B cell (primary cell): ENCODE measurements at regions not wholly inside any gene's neighbourhood (a gene's known extent, or its start where the extent isn't known, plus 50 kb on each side); places are given as distances from the start of the nearest gene placed in this dataset.

ENCODE experiments used
- ATAC-seq: fragments of 200-7000 bp; cut with Tn5 transposase; one replicate; pipeline ENCODE4 v1.10.0; 2021; ENCODE audit warnings: low read depth, mild to moderate bottlenecking, moderate number of reproducible peaks, moderate library complexity
- CTCF ChIA-PET: fragments of 350-600 bp; sonication (Branson Sonifier 250); formaldehyde crosslinking; loops from one replicate; lab custom pipeline; 2021; ENCODE audit warnings: antibody characterized with exemption, inconsistent platforms; lab: Charles Lee
- POLR2A ChIA-PET: fragments of 350-600 bp; sonication (Branson Sonifier 250); formaldehyde crosslinking; loops from one replicate; lab custom pipeline; 2021; ENCODE audit warnings: antibody characterized with exemption; lab: Charles Lee
- DNase-seq: peaks from one replicate; pipeline ENCODE4 v3.0.0; 2013
- H2AFZ ChIP-seq: 2 replicates; pipeline ENCODE4 v1.6.1; 2012; ENCODE audit warnings: mild to moderate bottlenecking, low read depth, low read length; ENCODE audit not compliant: insufficient read depth, poor library complexity, severe bottlenecking
- H3K27ac ChIP-seq, 2 donors: 1 replicate in 1 of 2; 2 replicates in 1 of 2; pipeline ENCODE4 v1.5.1; 2012 to 2013; ENCODE audit warnings: low read length in 2 of 2, mild to moderate bottlenecking in 2 of 2, moderate library complexity in 1 of 2
- H3K27me3 ChIP-seq, 4 experiments: fragments of 200-600 bp in 1 of 4; sonication (generic) in 1 of 4; replicated peaks in 1 of 4; 1 replicate in 2 of 4; 2 replicates in 2 of 4; pipeline versions ENCODE4 v1.6.1 to v1.7.0; 2013 to 2016; ENCODE audit warnings: low read length in 3 of 4, mild to moderate bottlenecking in 2 of 4, mixed read lengths in 1 of 4, moderate library complexity in 1 of 4; ENCODE audit not compliant: insufficient read depth in 4 of 4, control insufficient read depth in 3 of 4; ENCODE audit errors: control extremely low read depth in 1 of 4
- H3K36me3 ChIP-seq, 2 experiments: replicated peaks in 1 of 2; 1 replicate in 1 of 2; 2 replicates in 1 of 2; pipeline versions ENCODE4 v1.6.1 to v1.7.1; 2013; ENCODE audit warnings: low read length in 1 of 2; ENCODE audit not compliant: insufficient read depth in 2 of 2, control insufficient read depth in 1 of 2; ENCODE audit errors: control extremely low read depth in 1 of 2, extremely low read depth in 1 of 2
- H3K4me1 ChIP-seq, 2 donors: fragments of 200-600 bp in 1 of 2; sonication (generic) in 1 of 2; 1 replicate in 1 of 2; 2 replicates in 1 of 2; pipeline versions ENCODE4 v1.5.1 to v1.6.1; 2013 to 2017; ENCODE audit warnings: low read length in 2 of 2; ENCODE audit not compliant: control insufficient read depth in 2 of 2, insufficient read depth in 2 of 2
- H3K4me2 ChIP-seq: replicated peaks from 2 replicates; pipeline ENCODE3; 2012; ENCODE audit warnings: mild to moderate bottlenecking, low read depth, low read length; ENCODE audit not compliant: poor library complexity, severe bottlenecking
- H3K4me3 ChIP-seq, 5 experiments: fragments of 200-600 bp in 1 of 5; sonication (generic) in 1 of 5; 1 replicate in 3 of 5; 2 replicates in 2 of 5; pipeline versions ENCODE4 v1.5.1 to v1.7.0; 2011 to 2016; ENCODE audit warnings: low read length in 4 of 5, mild to moderate bottlenecking in 4 of 5, low read depth in 2 of 5, control low read depth in 1 of 5, moderate library complexity in 1 of 5; ENCODE audit not compliant: insufficient read depth in 1 of 5; ENCODE audit errors: control extremely low read depth in 1 of 5, extremely low read depth in 1 of 5
- H3K79me2 ChIP-seq: fragments of 200-600 bp; sonication (generic); one replicate; pipeline ENCODE4 v1.6.0; 2016; ENCODE audit warnings: low read length; ENCODE audit not compliant: control insufficient read depth, insufficient read depth
- H3K9ac ChIP-seq: fragments of 200-600 bp; sonication (generic); 2 replicates; pipeline ENCODE4 v1.6.1; 2017; ENCODE audit warnings: mild to moderate bottlenecking, low read length, moderate library complexity
- H3K9me3 ChIP-seq, 3 donors: one replicate each; pipeline versions ENCODE4 v1.6.1 to v1.7.1; 2013; ENCODE audit warnings: low read length in 2 of 3; ENCODE audit not compliant: control insufficient read depth in 2 of 3, insufficient read depth in 1 of 3; ENCODE audit errors: control extremely low read depth in 1 of 3
- H4K20me1 ChIP-seq: 2 replicates; pipeline ENCODE4 v1.6.0; 2012; ENCODE audit warnings: mild to moderate bottlenecking, low read length; ENCODE audit not compliant: insufficient read depth, control insufficient read depth, poor library complexity, severe bottlenecking
- H3K27ac Mint-ChIP-seq: one replicate; pipeline ENCODE4 v1.8.0; 2021; ENCODE audit warnings: mixed read lengths
- H3K27me3 Mint-ChIP-seq: one replicate; pipeline ENCODE4 v1.8.0; 2021; ENCODE audit warnings: mixed read lengths
- H3K4me1 Mint-ChIP-seq: one replicate; pipeline ENCODE4 v1.8.0; 2021; ENCODE audit warnings: mixed read lengths
- H3K4me3 Mint-ChIP-seq: one replicate; pipeline ENCODE4 v1.8.0; 2021; ENCODE audit warnings: mixed read lengths
- H3K9me3 Mint-ChIP-seq: one replicate; pipeline ENCODE4 v1.8.0; 2022; ENCODE audit warnings: mixed read lengths; ENCODE audit not compliant: insufficient read depth
- EZH2 ChIP-seq: IDR thresholded peaks from 2 replicates; pipeline ENCODE4 v1.6.1; 2012; ENCODE audit warnings: borderline replicate concordance, low read depth, mild to moderate bottlenecking, moderate library complexity, low read length; ENCODE audit not compliant: insufficient read depth, poor library complexity, severe bottlenecking
- WGBS: methylation state at CpG from one replicate; pipeline ENCODE4 v1.1.5; 2013; ENCODE audit warnings: missing lambda C conversion rate; ENCODE audit not compliant: insufficient coverage; 5-methylcytosine and 5-hydroxymethylcytosine counted together
- intact Hi-C: fragments of 100-400 bp; cut with micrococcal nuclease; formaldehyde crosslinking; loops from one replicate; pipeline ENCODE4 v1.10.0; 2022
- TF ChIP-seq, protein P1 (sequence below): fragments of 200-600 bp; IDR thresholded peaks from one replicate; pipeline ENCODE4 v1.8.0; 2022; ENCODE audit warnings: antibody characterized with exemption, mild to moderate bottlenecking

DNA sequence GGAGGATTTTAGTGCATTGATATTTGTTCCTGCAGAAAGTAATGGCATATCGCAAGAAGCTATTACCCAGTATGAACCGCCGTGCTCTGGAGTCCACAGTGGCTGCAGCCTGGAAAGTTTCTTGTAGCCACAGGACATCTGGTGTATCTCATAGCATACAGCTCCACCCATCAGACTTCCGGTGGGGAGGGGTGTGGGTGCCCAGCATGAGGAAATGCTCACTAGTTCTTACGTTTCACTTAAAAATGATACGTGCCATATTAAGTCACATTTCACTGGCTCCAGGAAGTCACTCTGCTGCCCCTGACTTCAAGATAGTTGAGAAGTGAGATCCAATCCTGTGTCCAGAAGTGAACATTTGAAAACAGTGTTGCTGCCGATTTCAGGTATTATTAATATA is 990.4 kb downstream of the GBE1 start:
- H3K79me2 ChIP-seq, result no peaks in the 10 kb centered on the region
- ChIA-PET CTCF (no interaction called here), POLR2A (no interaction called here)
- H3K27ac ChIP-seq, result no peak overlapping the region
- TF ChIP-seq, protein P1, sequence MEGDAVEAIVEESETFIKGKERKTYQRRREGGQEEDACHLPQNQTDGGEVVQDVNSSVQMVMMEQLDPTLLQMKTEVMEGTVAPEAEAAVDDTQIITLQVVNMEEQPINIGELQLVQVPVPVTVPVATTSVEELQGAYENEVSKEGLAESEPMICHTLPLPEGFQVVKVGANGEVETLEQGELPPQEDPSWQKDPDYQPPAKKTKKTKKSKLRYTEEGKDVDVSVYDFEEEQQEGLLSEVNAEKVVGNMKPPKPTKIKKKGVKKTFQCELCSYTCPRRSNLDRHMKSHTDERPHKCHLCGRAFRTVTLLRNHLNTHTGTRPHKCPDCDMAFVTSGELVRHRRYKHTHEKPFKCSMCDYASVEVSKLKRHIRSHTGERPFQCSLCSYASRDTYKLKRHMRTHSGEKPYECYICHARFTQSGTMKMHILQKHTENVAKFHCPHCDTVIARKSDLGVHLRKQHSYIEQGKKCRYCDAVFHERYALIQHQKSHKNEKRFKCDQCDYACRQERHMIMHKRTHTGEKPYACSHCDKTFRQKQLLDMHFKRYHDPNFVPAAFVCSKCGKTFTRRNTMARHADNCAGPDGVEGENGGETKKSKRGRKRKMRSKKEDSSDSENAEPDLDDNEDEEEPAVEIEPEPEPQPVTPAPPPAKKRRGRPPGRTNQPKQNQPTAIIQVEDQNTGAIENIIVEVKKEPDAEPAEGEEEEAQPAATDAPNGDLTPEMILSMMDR, result no peak
- no peak for TF ChIP-seq EZH2
- no peak overlapping the region for H3K4me2 ChIP-seq
- Mint-ChIP-seq H3K4me3 (peak overlapping the region; percentile 45), H3K27me3 (no peaks in the 10 kb centered on the region), H3K27ac (no peak overlapping the region), H3K4me1 (no peaks in the 10 kb centered on the region), H3K9me3 (peaks cover 5% of the 10 kb centered on the region)
- 90% methylated on average over 2 of the region's 7 CpGs for WGBS
- H3K27me3 ChIP-seq, result no peaks in the 10 kb centered on the region
- no peak overlapping the region for H3K9ac ChIP-seq
- intact Hi-C loops, result no loop called here
- H3K9me3 ChIP-seq, result peaks cover 0 to 13% (median 0%) of the 10 kb centered on the region in 3 donors
- no peaks in the 10 kb centered on the region for H3K36me3 ChIP-seq
- H3K4me3 ChIP-seq, result peak overlapping the region in 2 of 5 experiments; percentile 27 to 39
- DNase-seq (no peak), ATAC-seq (peak; percentile 36)
- H4K20me1 ChIP-seq, result no peaks in the 10 kb centered on the region
- no peak overlapping the region for H2AFZ ChIP-seq
- H3K4me1 ChIP-seq, result no peaks in the 10 kb centered on the region

DNA sequence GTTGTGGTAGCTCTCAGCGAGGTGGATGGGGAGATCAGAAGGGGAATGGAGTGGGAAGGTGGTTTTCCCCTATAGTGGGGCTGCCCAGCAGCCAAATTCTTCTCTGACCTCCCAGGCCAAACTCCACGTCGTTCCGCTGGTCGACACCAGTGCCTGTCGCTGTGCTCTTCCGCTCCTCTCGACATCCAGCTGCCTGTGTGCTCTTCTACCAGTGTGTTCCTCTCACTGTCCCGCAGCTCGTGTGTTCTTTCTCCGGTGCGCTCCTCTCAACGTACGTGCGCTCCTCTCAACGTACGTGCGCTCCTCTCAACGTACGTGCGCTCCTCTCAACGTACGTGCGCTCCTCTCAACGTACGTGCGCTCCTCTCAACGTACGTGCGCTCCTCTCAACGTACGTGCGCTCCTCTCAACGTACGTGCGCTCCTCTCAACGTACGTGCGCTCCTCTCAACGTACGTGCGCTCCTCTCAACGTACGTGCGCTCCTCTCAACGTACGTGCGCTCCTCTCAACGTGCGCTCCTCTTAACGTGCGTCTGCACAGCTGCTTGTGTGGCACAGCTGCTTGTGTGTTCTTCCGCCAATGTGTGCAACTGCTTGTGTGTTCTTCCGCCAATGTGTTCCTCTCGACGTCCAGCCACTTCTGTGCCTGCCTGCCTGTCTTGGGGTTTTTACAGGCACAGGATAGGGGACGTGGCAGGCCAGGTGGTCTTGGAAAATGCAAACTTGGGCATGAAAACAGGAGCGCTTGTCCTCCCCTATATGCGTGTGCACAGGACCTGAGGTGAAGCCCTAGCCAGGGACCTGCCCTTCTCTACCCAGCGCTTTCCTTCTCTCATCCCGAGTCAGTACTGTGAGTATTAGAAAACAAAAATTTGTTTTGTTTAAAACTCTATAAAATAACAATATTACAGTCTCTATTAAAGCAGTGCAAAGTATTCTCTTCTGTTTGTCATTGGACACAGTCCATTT is 991.1 kb downstream of the GBE1 start:
- ATAC-seq, result no peak
- Histone ChIP-seq H3K36me3 (no peaks in the 10 kb centered on the region), H3K4me3 (peak overlapping the region in 2 of 5 experiments; percentile 36 to 39), H3K9me3 (peaks cover 0 to 13% (median 0%) of the 10 kb centered on the region in 3 donors), H4K20me1 (no peaks in the 10 kb centered on the region), H3K9ac (peak overlapping the region; percentile 23), H3K4me1 (no peaks in the 10 kb centered on the region), H3K4me2 (no peak overlapping the region), H3K79me2 (no peaks in the 10 kb centered on the region), H2AFZ (no peak overlapping the region), H3K27ac (no peak overlapping the region), H3K27me3 (no peaks in the 10 kb centered on the region)
- intact Hi-C loops, result no loop called here
- H3K4me3 Mint-ChIP-seq, result peak overlapping the region; percentile 48
- peak overlapping the region; percentile 50 for H3K27ac Mint-ChIP-seq
- H3K9me3 Mint-ChIP-seq, result peaks cover 5% of the 10 kb centered on the region
- no peak for DNase-seq
- TF ChIP-seq EZH2, result no peak
- TF ChIP-seq, protein P1, result no peak
- H3K4me1 Mint-ChIP-seq, result no peaks in the 10 kb centered on the region
- ChIA-PET POLR2A (no interaction called here), CTCF (interaction anchor here (0.6 kb wide), 1 partner anchor 531 kb away, joined by 5 read pairs; no protein-coding TSS in a partner anchor)
- no peaks in the 10 kb centered on the region for H3K27me3 Mint-ChIP-seq
- 93% methylated on average over 31 of the region's 61 CpGs for WGBS
